Prostate gland (tissue), 2 donors: ENCODE measurements at regions not wholly inside any gene's neighbourhood (a gene's known extent, or its start where the extent isn't known, plus 50 kb on each side); places are given as distances from the start of the nearest gene placed in this dataset.

Source experiments
- POLR2A ChIP-seq: fragments of 450-650 bp; IDR thresholded peaks from one replicate; pipeline ENCODE4 v1.6.1; 2016; ENCODE audit warnings: antibody characterized with exemption, mild to moderate bottlenecking
- TF ChIP-seq, protein P1 (sequence below), 4 experiments: fragments of 200-600 bp in 2 of 4; fragments of 450-650 bp in 2 of 4; sonication (generic) in 2 of 4; IDR thresholded peaks; 1 replicate in 3 of 4; 2 replicates in 1 of 4; pipeline ENCODE4 v1.5.1; 2016 to 2019; ENCODE audit warnings: antibody characterized with exemption in 4 of 4, mild to moderate bottlenecking in 2 of 4, moderate library complexity in 2 of 4

DNA sequence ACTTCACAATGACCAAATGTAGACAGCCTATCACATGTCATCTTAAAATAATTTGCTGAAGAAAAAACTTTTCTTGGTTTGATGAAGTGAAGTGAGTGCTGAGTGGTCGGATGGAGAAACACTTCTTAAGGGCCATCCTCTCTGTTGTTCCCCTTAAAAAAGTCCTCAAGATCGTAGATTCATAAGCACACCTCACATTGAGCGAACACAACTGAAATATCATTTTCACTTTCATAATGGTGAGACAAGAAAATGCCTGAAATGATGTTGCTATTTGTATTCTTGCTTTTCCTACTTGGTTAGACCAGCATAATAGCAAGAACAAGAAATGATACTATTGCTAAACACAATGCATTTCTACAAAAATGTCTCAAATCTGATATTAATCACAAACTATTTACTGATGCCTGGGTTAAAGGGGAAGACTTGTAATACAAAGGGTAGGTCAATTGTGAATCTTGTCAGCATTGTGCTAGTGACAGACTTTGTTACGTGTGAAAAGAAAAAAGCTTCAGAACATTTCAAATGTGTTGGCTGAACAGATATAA lies 305.6 kb upstream of the NR3C2 start:
- TF ChIP-seq, protein P1, sequence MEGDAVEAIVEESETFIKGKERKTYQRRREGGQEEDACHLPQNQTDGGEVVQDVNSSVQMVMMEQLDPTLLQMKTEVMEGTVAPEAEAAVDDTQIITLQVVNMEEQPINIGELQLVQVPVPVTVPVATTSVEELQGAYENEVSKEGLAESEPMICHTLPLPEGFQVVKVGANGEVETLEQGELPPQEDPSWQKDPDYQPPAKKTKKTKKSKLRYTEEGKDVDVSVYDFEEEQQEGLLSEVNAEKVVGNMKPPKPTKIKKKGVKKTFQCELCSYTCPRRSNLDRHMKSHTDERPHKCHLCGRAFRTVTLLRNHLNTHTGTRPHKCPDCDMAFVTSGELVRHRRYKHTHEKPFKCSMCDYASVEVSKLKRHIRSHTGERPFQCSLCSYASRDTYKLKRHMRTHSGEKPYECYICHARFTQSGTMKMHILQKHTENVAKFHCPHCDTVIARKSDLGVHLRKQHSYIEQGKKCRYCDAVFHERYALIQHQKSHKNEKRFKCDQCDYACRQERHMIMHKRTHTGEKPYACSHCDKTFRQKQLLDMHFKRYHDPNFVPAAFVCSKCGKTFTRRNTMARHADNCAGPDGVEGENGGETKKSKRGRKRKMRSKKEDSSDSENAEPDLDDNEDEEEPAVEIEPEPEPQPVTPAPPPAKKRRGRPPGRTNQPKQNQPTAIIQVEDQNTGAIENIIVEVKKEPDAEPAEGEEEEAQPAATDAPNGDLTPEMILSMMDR (IDR thresholded peaks at IDR 0.05) = no peak
- TF ChIP-seq POLR2A = no peak
